MCF 10A (cell line): ENCODE measurements at regions not wholly inside any gene's neighbourhood (a gene's known extent, or its start where the extent isn't known, plus 50 kb on each side); places are given as distances from the start of the nearest gene placed in this dataset.

Experiments used
- BruUV-seq: library from RNA; stranded (reverse); fragments of 400-500 nt; replicated peaks from 2 replicates; lab custom pipeline; 2021; lab: Mats Ljungman, UMichigan
- CTCF ChIA-PET: fragments of 300-600 bp; sonication (Branson Sonifier 250); formaldehyde crosslinking; extraction: SDS; loops from one replicate; lab custom pipeline; 2021; ENCODE audit warnings: antibody characterized with exemption, inconsistent platforms; lab: Yijun Ruan, JAX
- POLR2A ChIA-PET: fragments of 300-600, 350-650 bp; sonication (Branson Sonifier 250); formaldehyde crosslinking; extraction: SDS; loops from one replicate; lab custom pipeline; 2020; ENCODE audit warnings: antibody characterized with exemption, inconsistent platforms; lab: Yijun Ruan, JAX
- DNase-seq: peaks from one replicate; pipeline ENCODE4 v3.0.0-alpha.2; 2018; ENCODE audit not compliant: unreplicated experiment
- H3K27ac Mint-ChIP-seq: one replicate; pipeline ENCODE4 v1.8.0; 2022; ENCODE audit warnings: mild to moderate bottlenecking, low read depth, mixed read lengths; ENCODE audit not compliant: unreplicated experiment
- H3K27me3 Mint-ChIP-seq: one replicate; pipeline ENCODE4 v1.8.0; 2022; ENCODE audit warnings: mixed read lengths; ENCODE audit not compliant: insufficient read depth, unreplicated experiment
- H3K36me3 Mint-ChIP-seq: one replicate; pipeline ENCODE4 v1.8.0; 2022; ENCODE audit warnings: mild to moderate bottlenecking, moderate library complexity, mixed read lengths; ENCODE audit not compliant: insufficient read depth, unreplicated experiment
- H3K4me1 Mint-ChIP-seq: one replicate; pipeline ENCODE4 v1.8.0; 2022; ENCODE audit warnings: mixed read lengths; ENCODE audit not compliant: insufficient read depth, unreplicated experiment
- H3K4me3 Mint-ChIP-seq: one replicate; pipeline ENCODE4 v1.8.0; 2022; ENCODE audit warnings: mild to moderate bottlenecking, moderate library complexity, mixed read lengths; ENCODE audit not compliant: unreplicated experiment
- H3K9me3 Mint-ChIP-seq: one replicate; pipeline ENCODE4 v1.8.0; 2022; ENCODE audit warnings: mixed read lengths; ENCODE audit not compliant: unreplicated experiment
- CTCF ChIP-seq: fragments of 200-600 bp; IDR thresholded peaks from one replicate; pipeline ENCODE4 v1.8.0; 2022; ENCODE audit warnings: antibody characterized with exemption, mild to moderate bottlenecking; ENCODE audit not compliant: unreplicated experiment
- intact Hi-C: fragments of 100-400 bp; cut with micrococcal nuclease; formaldehyde crosslinking; loops from 2 replicates; pipeline ENCODE4 v1.14.1; 2022

DNA sequence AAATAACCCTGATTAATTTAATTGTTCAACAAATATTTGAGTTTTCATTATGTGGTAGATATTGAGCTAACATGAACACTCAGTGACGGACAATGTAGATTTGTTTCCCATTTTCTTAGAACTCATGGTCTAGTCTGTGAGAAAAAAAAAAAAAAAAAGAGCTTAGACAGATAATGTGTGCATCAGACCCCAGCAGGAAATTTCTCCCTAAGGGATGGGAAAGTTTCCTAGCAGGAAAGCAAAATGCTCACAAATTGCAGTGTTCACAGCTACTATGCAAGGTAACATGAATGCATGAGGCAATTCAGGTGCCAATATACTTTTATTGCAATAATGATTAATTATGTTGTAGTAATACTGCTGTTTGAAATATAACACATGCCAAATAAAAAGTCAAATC is 843.2 kb upstream of the SLIT2 start:
- intact Hi-C loops: no loop called here
- POLR2A ChIA-PET: interaction anchor here (0.5 to 0.7 kb wide), 2 partner anchors 302 to 304 kb away, joined by 3 read pairs; no protein-coding TSS in a partner anchor
- Mint-ChIP-seq H3K27ac (no peak overlapping the region), H3K36me3 (no peaks in the 10 kb centered on the region), H3K4me1 (no peaks in the 10 kb centered on the region), H3K4me3 (no peak overlapping the region), H3K9me3 (no peaks in the 10 kb centered on the region), H3K27me3 (no peaks in the 10 kb centered on the region)
- no peak for TF ChIP-seq CTCF
- BruUV-seq: no TSS peak
- DNase-seq: no peak
- CTCF ChIA-PET: no interaction called here

GRCh38 chr4:19406789-19407188 is 844.9 kb upstream of the SLIT2 start:
- ChIA-PET POLR2A (no interaction called here), CTCF (no interaction called here)
- no peak for TF ChIP-seq CTCF
- no TSS peak for BruUV-seq
- no peak for DNase-seq
- Mint-ChIP-seq H3K36me3 (no peaks in the 10 kb centered on the region), H3K4me3 (no peak overlapping the region), H3K4me1 (no peaks in the 10 kb centered on the region), H3K27ac (no peak overlapping the region), H3K9me3 (no peaks in the 10 kb centered on the region), H3K27me3 (no peaks in the 10 kb centered on the region)
- intact Hi-C loops: no loop called here

DNA sequence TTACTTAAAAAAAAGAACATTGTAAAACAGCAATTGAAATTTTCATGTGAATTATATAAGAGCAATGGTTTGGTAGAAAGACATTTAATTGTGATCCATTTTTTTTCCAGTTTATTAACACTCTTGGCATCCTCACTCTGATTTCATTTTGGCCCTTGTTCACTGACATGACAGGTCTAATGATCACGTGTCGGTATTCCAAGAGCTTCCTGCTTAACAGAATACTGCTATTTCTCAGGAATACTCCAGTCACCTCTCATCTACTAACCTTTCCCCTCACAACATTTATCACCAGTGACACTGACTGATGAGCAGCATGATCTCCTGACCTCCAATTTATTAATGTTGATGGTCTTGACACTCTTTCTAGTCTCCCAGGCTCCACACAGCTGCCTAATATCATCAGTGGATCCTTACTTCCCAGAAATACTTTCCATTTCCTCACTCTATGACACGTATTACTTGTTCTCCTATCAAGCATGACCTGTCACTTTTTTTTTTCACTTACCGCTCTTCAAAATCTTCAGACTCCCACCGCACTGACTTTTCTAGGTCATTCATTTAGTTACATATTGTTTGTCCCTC is 847.8 kb upstream of the SLIT2 start:
- no peak for DNase-seq
- H3K27ac Mint-ChIP-seq: no peak overlapping the region
- BruUV-seq: no TSS peak
- POLR2A ChIA-PET: no interaction called here
- H3K4me3 Mint-ChIP-seq: no peak overlapping the region
- H3K4me1 Mint-ChIP-seq: no peaks in the 10 kb centered on the region
- TF ChIP-seq CTCF: no peak
- H3K9me3 Mint-ChIP-seq: no peaks in the 10 kb centered on the region
- no peaks in the 10 kb centered on the region for H3K27me3 Mint-ChIP-seq
- H3K36me3 Mint-ChIP-seq: no peaks in the 10 kb centered on the region
- intact Hi-C loops: no loop called here
- CTCF ChIA-PET: no interaction called here

GRCh38 chr4:19402581-19403065 is 849.1 kb upstream of the SLIT2 start:
- Mint-ChIP-seq H3K4me3 (no peak overlapping the region), H3K9me3 (no peaks in the 10 kb centered on the region), H3K4me1 (no peaks in the 10 kb centered on the region), H3K27me3 (no peaks in the 10 kb centered on the region), H3K36me3 (no peaks in the 10 kb centered on the region), H3K27ac (no peak overlapping the region)
- no peak for DNase-seq
- ChIA-PET CTCF (no interaction called here), POLR2A (interaction anchor here (0.5 kb wide), 1 partner anchor 32 kb away, joined by 3 read pairs; no protein-coding TSS in a partner anchor)
- intact Hi-C loops: no loop called here
- BruUV-seq: no TSS peak
- TF ChIP-seq CTCF: no peak
